CD14-positive monocyte (primary cell): ENCODE measurements at regions not wholly inside any gene's neighbourhood (a gene's known extent, or its start where the extent isn't known, plus 50 kb on each side); places are given as distances from the start of the nearest gene placed in this dataset.

Experiments
- DNase-seq, 3 donors: peaks; one replicate each; pipeline ENCODE4 v3.0.0-alpha.2; 2011 to 2022
- H2AFZ ChIP-seq: 2 replicates; pipeline ENCODE4 v1.6.0; 2012; ENCODE audit warnings: mild to moderate bottlenecking, low read depth, low read length, inconsistent platforms; ENCODE audit not compliant: insufficient read depth, poor library complexity, severe bottlenecking
- H3K27ac ChIP-seq, 2 donors: 1 replicate in 1 of 2; 2 replicates in 1 of 2; pipeline ENCODE4 v1.5.1; 2012 to 2013; ENCODE audit warnings: low read length in 2 of 2, control low read depth in 1 of 2, inconsistent platforms in 1 of 2, low read depth in 1 of 2, mild to moderate bottlenecking in 1 of 2
- H3K27me3 ChIP-seq, 2 donors: one replicate each; pipeline versions ENCODE4 v1.6.0 to v1.6.1; 2011 to 2013; ENCODE audit warnings: low read length in 2 of 2; ENCODE audit not compliant: control insufficient read depth in 2 of 2, insufficient read depth in 2 of 2
- H3K36me3 ChIP-seq, 2 donors: replicated peaks in 1 of 2; 1 replicate in 1 of 2; 2 replicates in 1 of 2; pipeline versions ENCODE4 v1.5.1 to v1.6.1; 2012 to 2013; ENCODE audit warnings: low read length in 2 of 2, control low read depth in 1 of 2, inconsistent platforms in 1 of 2, mild to moderate bottlenecking in 1 of 2; ENCODE audit not compliant: insufficient read depth in 2 of 2, control insufficient read depth in 1 of 2
- H3K4me1 ChIP-seq, 2 donors: 1 replicate in 1 of 2; 2 replicates in 1 of 2; pipeline versions ENCODE4 v1.5.1 to v1.6.1; 2012 to 2013; ENCODE audit warnings: low read length in 2 of 2, control low read depth in 1 of 2, inconsistent platforms in 1 of 2, mild to moderate bottlenecking in 1 of 2, moderate library complexity in 1 of 2; ENCODE audit not compliant: insufficient read depth in 2 of 2, control insufficient read depth in 1 of 2
- H3K4me2 ChIP-seq: replicated peaks from 2 replicates; pipeline ENCODE3; 2012; ENCODE audit warnings: low read length, moderate library complexity, mild to moderate bottlenecking; ENCODE audit not compliant: poor library complexity, severe bottlenecking; ENCODE audit errors: extremely low read depth
- H3K4me3 ChIP-seq, 3 experiments: fragments of 200-600 bp in 1 of 3; sonication (generic) in 1 of 3; replicated peaks in 1 of 3; 1 replicate in 2 of 3; 2 replicates in 1 of 3; pipeline ENCODE4 v1.5.1; 2011 to 2013; ENCODE audit warnings: low read length in 3 of 3, mild to moderate bottlenecking in 3 of 3, control low read depth in 2 of 3, low read depth in 2 of 3, inconsistent platforms in 1 of 3, moderate library complexity in 1 of 3
- H3K79me2 ChIP-seq: 2 replicates; pipeline ENCODE4 v1.6.0; 2012; ENCODE audit warnings: mild to moderate bottlenecking, control low read depth, inconsistent platforms, low read length, moderate library complexity; ENCODE audit not compliant: insufficient read depth
- H3K9ac ChIP-seq: 2 replicates; pipeline ENCODE4 v1.6.0; 2017; ENCODE audit warnings: low read length, mild to moderate bottlenecking; ENCODE audit not compliant: insufficient read depth, poor library complexity, severe bottlenecking
- H3K9me3 ChIP-seq, 2 donors: replicated peaks in 1 of 2; 1 replicate in 1 of 2; 2 replicates in 1 of 2; pipeline versions ENCODE4 v1.5.1 to v1.6.1; 2012 to 2013; ENCODE audit warnings: low read length in 2 of 2, control low read depth in 1 of 2; ENCODE audit not compliant: control insufficient read depth in 1 of 2, insufficient read depth in 1 of 2
- H4K20me1 ChIP-seq: 2 replicates; pipeline ENCODE4 v1.6.0; 2012; ENCODE audit warnings: mild to moderate bottlenecking, low read length, control low read depth, moderate library complexity; ENCODE audit not compliant: insufficient read depth
- H3K27ac Mint-ChIP-seq, 7 donors: one replicate each; pipeline ENCODE4 v1.8.0; 2020; ENCODE audit warnings: mild to moderate bottlenecking in 7 of 7, mixed read lengths in 7 of 7, moderate library complexity in 6 of 7, inconsistent platforms in 2 of 7
- H3K27me3 Mint-ChIP-seq, 3 donors: one replicate each; pipeline ENCODE4 v1.8.0; 2021 to 2022; ENCODE audit warnings: low read depth in 3 of 3, mild to moderate bottlenecking in 3 of 3, mixed read lengths in 3 of 3, moderate library complexity in 3 of 3, inconsistent platforms in 1 of 3
- H3K36me3 Mint-ChIP-seq, 2 donors: one replicate each; pipeline ENCODE4 v1.8.0; 2020; ENCODE audit warnings: mixed read lengths in 2 of 2, inconsistent platforms in 1 of 2, mild to moderate bottlenecking in 1 of 2
- H3K4me1 Mint-ChIP-seq: one replicate; pipeline ENCODE4 v1.8.0; 2020; ENCODE audit warnings: mild to moderate bottlenecking, mixed read lengths
- H3K4me3 Mint-ChIP-seq, 2 donors: one replicate each; pipeline ENCODE4 v1.8.0; 2020; ENCODE audit warnings: mild to moderate bottlenecking in 2 of 2, mixed read lengths in 2 of 2, moderate library complexity in 1 of 2
- H3K9me3 Mint-ChIP-seq, 7 donors: one replicate each; pipeline ENCODE4 v1.8.0; 2020 to 2022; ENCODE audit warnings: mixed read lengths in 7 of 7, mild to moderate bottlenecking in 6 of 7, moderate library complexity in 6 of 7, inconsistent platforms in 2 of 7
- CTCF ChIP-seq: fragments of 200-600 bp; IDR thresholded peaks from one replicate; pipeline ENCODE4 v1.8.0; 2022; ENCODE audit warnings: antibody characterized with exemption, mild to moderate bottlenecking
- WGBS: methylation state at CpG from one replicate; pipeline ENCODE4 v1.1.5; 2013; ENCODE audit warnings: missing lambda C conversion rate; ENCODE audit not compliant: insufficient coverage; 5-methylcytosine and 5-hydroxymethylcytosine counted together
- intact Hi-C, 2 donors: fragments of 100-400 bp; cut with micrococcal nuclease; formaldehyde crosslinking; loops; one replicate each; pipeline versions ENCODE4 v1.15.0 to v1.15.1; 2023

- Histone ChIP-seq H2AFZ (no peak overlapping the region), H3K36me3 (no peaks in the 10 kb centered on the region), H3K79me2 (no peaks in the 10 kb centered on the region), H3K4me1 (peaks cover 9 to 11% of the 10 kb centered on the region in 2 donors), H3K27me3 (no peaks in the 10 kb centered on the region), H3K9me3 (peaks cover 0 to 3% of the 10 kb centered on the region in 2 donors), H3K4me2 (no peak overlapping the region), H3K4me3 (no peak overlapping the region), H3K9ac (no peak overlapping the region), H4K20me1 (no peaks in the 10 kb centered on the region), H3K27ac (no peak overlapping the region)
- H3K36me3 Mint-ChIP-seq, result no peaks in the 10 kb centered on the region
- H3K4me3 Mint-ChIP-seq, result no peak overlapping the region
- H3K9me3 Mint-ChIP-seq, result peaks cover 0 to 7% (median 4%) of the 10 kb centered on the region in 7 donors
- WGBS, result 92% methylated on average over 2 of the region's 2 CpGs
- no peak overlapping the region for H3K27ac Mint-ChIP-seq
- TF ChIP-seq CTCF, result no peak
- peaks cover 12% of the 10 kb centered on the region for H3K4me1 Mint-ChIP-seq
- intact Hi-C loops, result no loop called here
- DNase-seq, result no peak
- H3K27me3 Mint-ChIP-seq, result peaks cover 0 to 6% (median 5%) of the 10 kb centered on the region in 3 donors
These were observed 187.2 kb downstream of the TLE3 start for GRCh38 chr15:69910514-69910913.

DNA sequence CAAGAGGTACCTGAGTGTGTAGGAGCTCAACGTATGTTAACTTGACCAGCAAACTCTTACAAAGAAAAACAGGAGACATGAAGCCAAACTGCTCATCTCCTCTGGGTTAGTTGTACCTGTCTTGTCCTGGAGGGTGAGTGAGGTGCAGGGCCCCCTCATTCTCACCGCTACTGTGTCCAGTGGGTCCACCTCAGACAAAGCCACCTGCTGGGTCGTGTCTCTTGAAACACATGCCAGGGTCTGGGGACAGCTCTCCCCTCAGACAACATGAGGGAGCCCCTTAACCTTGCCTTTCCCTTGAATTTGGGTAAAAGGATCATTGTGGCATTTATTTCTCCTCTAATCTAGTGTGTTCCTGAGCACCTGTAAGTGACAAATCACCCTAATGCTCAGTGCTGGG lies 185.6 kb downstream of the TLE3 start:
- H2AFZ ChIP-seq, result no peak overlapping the region
- H3K4me1 ChIP-seq, result peaks cover 9 to 11% of the 10 kb centered on the region in 2 donors
- H3K27ac Mint-ChIP-seq, result no peak overlapping the region
- no peak overlapping the region for H3K4me3 ChIP-seq
- peaks cover 0 to 6% (median 6%) of the 10 kb centered on the region in 3 donors for H3K27me3 Mint-ChIP-seq
- H3K4me3 Mint-ChIP-seq, result no peak overlapping the region
- H3K4me2 ChIP-seq, result no peak overlapping the region
- peaks cover 0 to 3% of the 10 kb centered on the region in 2 donors for H3K9me3 ChIP-seq
- H4K20me1 ChIP-seq, result no peaks in the 10 kb centered on the region
- no peak for TF ChIP-seq CTCF
- H3K27ac ChIP-seq, result no peak overlapping the region
- H3K27me3 ChIP-seq, result no peaks in the 10 kb centered on the region
- no peaks in the 10 kb centered on the region for H3K36me3 Mint-ChIP-seq
- H3K79me2 ChIP-seq, result no peaks in the 10 kb centered on the region
- no peaks in the 10 kb centered on the region for H3K36me3 ChIP-seq
- H3K9me3 Mint-ChIP-seq, result peaks cover 0 to 7% (median 4%) of the 10 kb centered on the region in 7 donors
- WGBS, result no CpG with 5 or more reads among the region's 3 CpGs
- H3K9ac ChIP-seq, result no peak overlapping the region
- H3K4me1 Mint-ChIP-seq, result peaks cover 15% of the 10 kb centered on the region
- no peak for DNase-seq
- intact Hi-C loops, result no loop called here
